Gastroesophageal sphincter (tissue), 4 donors: ENCODE measurements at regions not wholly inside any gene's neighbourhood (a gene's known extent, or its start where the extent isn't known, plus 50 kb on each side); places are given as distances from the start of the nearest gene placed in this dataset.

ENCODE experiments used
- ATAC-seq: fragments of 150-250 bp; one replicate; pipeline ENCODE4 v1.9.1; 2016; ENCODE audit warnings: mild to moderate bottlenecking, moderate library complexity
- H3K27ac ChIP-seq, 4 donors: fragments of 200-600 bp; sonication (generic) in 3 of 4; 1 replicate in 3 of 4; 2 replicates in 1 of 4; pipeline ENCODE4 v1.5.1; 2016 to 2019
- H3K27me3 ChIP-seq: fragments of 200-600 bp; sonication (generic); one replicate; pipeline ENCODE4 v1.5.1; 2019
- H3K36me3 ChIP-seq, 2 donors: fragments of 200-600 bp; sonication (generic); one replicate each; pipeline ENCODE4 v1.5.1; 2019; ENCODE audit warnings: control low read depth in 1 of 2
- H3K4me1 ChIP-seq, 3 donors: fragments of 200-600 bp; sonication (generic); 1 replicate in 2 of 3; 2 replicates in 1 of 3; pipeline ENCODE4 v1.5.1; 2016 to 2019; ENCODE audit warnings: control low read depth in 2 of 3
- H3K4me3 ChIP-seq, 2 donors: fragments of 200-600 bp; sonication (generic); one replicate each; pipeline ENCODE4 v1.5.1; 2019; ENCODE audit warnings: mild to moderate bottlenecking in 1 of 2, moderate library complexity in 1 of 2
- H3K9me3 ChIP-seq, 3 donors: fragments of 200-600 bp; sonication (generic); one replicate each; pipeline ENCODE4 v1.5.1; 2017 to 2019; ENCODE audit warnings: control low read depth in 2 of 3
- CTCF ChIP-seq, 4 experiments: fragments of 200-600 bp in 2 of 4; fragments of 450-650 bp in 2 of 4; sonication (generic) in 1 of 4; IDR thresholded peaks; one replicate each; pipeline ENCODE4 v1.5.1; 2017 to 2019; ENCODE audit warnings: antibody characterized with exemption in 4 of 4, mild to moderate bottlenecking in 2 of 4, moderate library complexity in 2 of 4
- EP300 ChIP-seq: sonication (generic); formaldehyde crosslinking; IDR thresholded peaks from one replicate; pipeline ENCODE4 v1.6.1; 2017; ENCODE audit warnings: antibody characterized with exemption, mild to moderate bottlenecking
- POLR2A ChIP-seq, 2 donors: fragments of 450-650 bp; IDR thresholded peaks; one replicate each; pipeline ENCODE4 v1.6.1; 2017; ENCODE audit warnings: antibody characterized with exemption in 2 of 2, mild to moderate bottlenecking in 2 of 2, moderate library complexity in 1 of 2
- POLR2AphosphoS5 ChIP-seq: sonication (generic); formaldehyde crosslinking; IDR thresholded peaks from one replicate; pipeline ENCODE4 v1.6.1; 2017; ENCODE audit warnings: antibody characterized with exemption
- WGBS, 2 donors: methylation state at CpG; one replicate each; pipeline ENCODE4 v1.1.5; 2018; ENCODE audit warnings: low coverage in 1 of 2; 5-methylcytosine and 5-hydroxymethylcytosine counted together

GRCh38 chr16:86632206-86632605 is 53.9 kb downstream of the FOXL1 start:
- Histone ChIP-seq H3K4me1 (no peaks in the 10 kb centered on the region), H3K9me3 (peaks cover 0 to 4% (median 0%) of the 10 kb centered on the region in 3 donors), H3K4me3 (no peak overlapping the region), H3K36me3 (no peaks in the 10 kb centered on the region), H3K27ac (no peak overlapping the region), H3K27me3 (peaks cover 62% of the 10 kb centered on the region)
- no peak for ATAC-seq
- no peak for TF ChIP-seq POLR2A (IDR thresholded peaks at IDR 0.05)
- TF ChIP-seq CTCF (IDR thresholded peaks at IDR 0.05): no peak
- no peak for TF ChIP-seq POLR2AphosphoS5
- TF ChIP-seq EP300: no peak
- 78% methylated on average over 3 of the region's 16 CpGs; no CpG with 5 or more reads in 1 of the 2 donors for WGBS, 2 donors

GRCh38 chr16:86632944-86633343 is 54.6 kb downstream of the FOXL1 start:
- Histone ChIP-seq H3K27me3 (peaks cover 62% of the 10 kb centered on the region), H3K4me1 (no peaks in the 10 kb centered on the region), H3K27ac (no peak overlapping the region), H3K9me3 (peaks cover 0 to 4% (median 0%) of the 10 kb centered on the region in 3 donors), H3K4me3 (no peak overlapping the region), H3K36me3 (no peaks in the 10 kb centered on the region)
- no peak for ATAC-seq
- no peak for TF ChIP-seq POLR2A (IDR thresholded peaks at IDR 0.05)
- TF ChIP-seq CTCF (IDR thresholded peaks at IDR 0.05): no peak
- TF ChIP-seq EP300: no peak
- 86 to 88% methylated on average over 6 to 8 of the region's 8 CpGs for WGBS, 2 donors

- TF ChIP-seq POLR2AphosphoS5 (no peak), POLR2A (IDR thresholded peaks at IDR 0.05) (no peak), CTCF (IDR thresholded peaks at IDR 0.05) (no peak), EP300 (no peak)
- Histone ChIP-seq H3K36me3 (no peaks in the 10 kb centered on the region), H3K4me1 (no peaks in the 10 kb centered on the region), H3K9me3 (peaks cover 0 to 4% (median 0%) of the 10 kb centered on the region in 3 donors), H3K27me3 (peaks cover 68% of the 10 kb centered on the region), H3K4me3 (no peak overlapping the region), H3K27ac (no peak overlapping the region)
- 80 to 100% methylated on average over 1 of the region's 1 CpG for WGBS, 2 donors
- no peak for ATAC-seq
These were observed 55.9 kb downstream of the FOXL1 start for GRCh38 chr16:86634292-86634691.

- 43 to 55% methylated on average over 8 to 9 of the region's 9 CpGs for WGBS, 2 donors
- TF ChIP-seq EP300 (no peak), POLR2A (IDR thresholded peaks at IDR 0.05) (no peak), CTCF (IDR thresholded peaks at IDR 0.05) (no peak), POLR2AphosphoS5 (no peak)
- no peak overlapping the region for H3K27ac ChIP-seq
- H3K27me3 ChIP-seq: peaks cover 69% of the 10 kb centered on the region
- H3K9me3 ChIP-seq: peaks cover 0 to 4% (median 0%) of the 10 kb centered on the region in 3 donors
- ATAC-seq: no peak
- H3K36me3 ChIP-seq: no peaks in the 10 kb centered on the region
- no peak overlapping the region for H3K4me3 ChIP-seq
- H3K4me1 ChIP-seq: no peaks in the 10 kb centered on the region
These were observed 57.0 kb downstream of the FOXL1 start for GRCh38 chr16:86635176-86635876.

GRCh38 chr16:86635926-86636325 is 57.6 kb downstream of the FOXL1 start:
- no peaks in the 10 kb centered on the region for H3K36me3 ChIP-seq
- H3K27me3 ChIP-seq: peaks cover 68% of the 10 kb centered on the region
- H3K9me3 ChIP-seq: peaks cover 0 to 4% (median 0%) of the 10 kb centered on the region in 3 donors
- H3K27ac ChIP-seq: no peak overlapping the region
- ATAC-seq: no peak
- 48 to 89% methylated on average over 6 to 9 of the region's 12 CpGs for WGBS, 2 donors
- TF ChIP-seq EP300: no peak
- TF ChIP-seq POLR2A (IDR thresholded peaks at IDR 0.05): no peak
- no peak overlapping the region for H3K4me3 ChIP-seq
- no peaks in the 10 kb centered on the region for H3K4me1 ChIP-seq
